Stomach (tissue), 4 donors: ENCODE measurements at regions not wholly inside any gene's neighbourhood (a gene's known extent, or its start where the extent isn't known, plus 50 kb on each side); places are given as distances from the start of the nearest gene placed in this dataset.
"Not testable (repeated sequence)": the region's sequence is repeated elsewhere in the genome, so short reads cannot be mapped to it uniquely, and the experiment has no call there.

ENCODE experiments used
- EP300 ChIP-seq: sonication (generic); formaldehyde crosslinking; IDR thresholded peaks from one replicate; pipeline ENCODE4 v1.6.1; 2017; ENCODE audit warnings: antibody characterized with exemption
- TF ChIP-seq, protein P1 (sequence below), 7 experiments: fragments of 450-650 bp in 4 of 7; fragments of 200-600 bp in 3 of 7; sonication (generic) in 3 of 7; IDR thresholded peaks; one replicate each; pipeline ENCODE4 v1.5.1; 2016 to 2019; ENCODE audit warnings: antibody characterized with exemption in 7 of 7, control low read depth in 2 of 7, mild to moderate bottlenecking in 1 of 7

DNA sequence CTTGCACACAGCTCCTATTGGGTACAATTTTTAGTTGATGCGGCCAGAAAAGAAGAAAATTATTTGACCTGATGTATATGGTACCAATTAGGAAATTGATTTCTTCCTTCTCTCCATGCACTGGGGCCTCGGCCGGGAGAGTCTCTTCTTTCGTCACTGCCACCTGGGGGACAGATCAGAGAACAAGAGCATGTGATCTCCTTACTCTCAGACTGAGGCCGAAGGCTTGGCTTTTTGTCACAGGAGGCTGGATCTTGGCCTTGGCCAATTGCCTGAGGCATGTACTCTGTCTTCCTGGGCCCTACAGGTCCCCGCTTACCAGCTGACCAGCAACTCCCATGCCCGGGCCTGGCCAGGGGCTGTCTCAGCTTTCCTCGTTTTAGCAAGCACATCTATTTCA lies 330.3 kb downstream of the KLF13 start:
- TF ChIP-seq, protein P1, sequence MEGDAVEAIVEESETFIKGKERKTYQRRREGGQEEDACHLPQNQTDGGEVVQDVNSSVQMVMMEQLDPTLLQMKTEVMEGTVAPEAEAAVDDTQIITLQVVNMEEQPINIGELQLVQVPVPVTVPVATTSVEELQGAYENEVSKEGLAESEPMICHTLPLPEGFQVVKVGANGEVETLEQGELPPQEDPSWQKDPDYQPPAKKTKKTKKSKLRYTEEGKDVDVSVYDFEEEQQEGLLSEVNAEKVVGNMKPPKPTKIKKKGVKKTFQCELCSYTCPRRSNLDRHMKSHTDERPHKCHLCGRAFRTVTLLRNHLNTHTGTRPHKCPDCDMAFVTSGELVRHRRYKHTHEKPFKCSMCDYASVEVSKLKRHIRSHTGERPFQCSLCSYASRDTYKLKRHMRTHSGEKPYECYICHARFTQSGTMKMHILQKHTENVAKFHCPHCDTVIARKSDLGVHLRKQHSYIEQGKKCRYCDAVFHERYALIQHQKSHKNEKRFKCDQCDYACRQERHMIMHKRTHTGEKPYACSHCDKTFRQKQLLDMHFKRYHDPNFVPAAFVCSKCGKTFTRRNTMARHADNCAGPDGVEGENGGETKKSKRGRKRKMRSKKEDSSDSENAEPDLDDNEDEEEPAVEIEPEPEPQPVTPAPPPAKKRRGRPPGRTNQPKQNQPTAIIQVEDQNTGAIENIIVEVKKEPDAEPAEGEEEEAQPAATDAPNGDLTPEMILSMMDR (IDR thresholded peaks at IDR 0.05), result not testable (repeated sequence)
- TF ChIP-seq EP300, result not testable (repeated sequence)
